Fibroblast of lung (primary cell): ENCODE measurements at regions not wholly inside any gene's neighbourhood (a gene's known extent, or its start where the extent isn't known, plus 50 kb on each side); places are given as distances from the start of the nearest gene placed in this dataset.

ENCODE experiments used
- DNase-seq, 2 donors: peaks; one replicate each; pipeline versions ENCODE4 v3.0.0 to v3.0.0-alpha.2; 2010; ENCODE audit warnings: low read depth in 2 of 2
- H2AFZ ChIP-seq: 2 replicates; pipeline ENCODE4 v1.5.1; 2012; ENCODE audit warnings: low read length, control low read depth, inconsistent platforms
- H3K27ac ChIP-seq: 2 replicates; pipeline ENCODE4 v1.5.1; 2011; ENCODE audit warnings: low read length, control low read depth; ENCODE audit not compliant: insufficient read depth
- H3K27me3 ChIP-seq: 2 replicates; pipeline ENCODE4 v1.5.1; 2011; ENCODE audit warnings: mild to moderate bottlenecking, low read length; ENCODE audit not compliant: control insufficient read depth, insufficient read depth
- H3K36me3 ChIP-seq: 2 replicates; pipeline ENCODE4 v1.5.1; 2011; ENCODE audit warnings: low read length; ENCODE audit not compliant: control insufficient read depth, insufficient read depth
- H3K4me1 ChIP-seq: 2 replicates; pipeline ENCODE4 v1.5.1; 2011; ENCODE audit warnings: low read length; ENCODE audit not compliant: control insufficient read depth, insufficient read depth; ENCODE audit errors: extremely low read depth
- H3K4me2 ChIP-seq: 2 replicates; pipeline ENCODE4 v1.5.1; 2011; ENCODE audit warnings: low read length, control low read depth; ENCODE audit not compliant: insufficient read depth; ENCODE audit errors: extremely low read depth
- H3K4me3 ChIP-seq, 4 experiments: fragments of 200-600 bp in 1 of 4; sonication (generic) in 1 of 4; replicated peaks in 1 of 4; 2 replicates each; pipeline ENCODE4 v1.5.1; 2011 to 2016; ENCODE audit warnings: low read length in 4 of 4, low read depth in 3 of 4, mild to moderate bottlenecking in 3 of 4, control low read depth in 2 of 4, inconsistent platforms in 1 of 4, mixed read lengths in 1 of 4; ENCODE audit not compliant: insufficient read depth in 1 of 4; ENCODE audit errors: control extremely low read depth in 1 of 4
- H3K79me2 ChIP-seq: 2 replicates; pipeline ENCODE4 v1.5.1; 2012; ENCODE audit warnings: mild to moderate bottlenecking, low read length, inconsistent platforms; ENCODE audit not compliant: control insufficient read depth, insufficient read depth
- H3K9ac ChIP-seq: 2 replicates; pipeline ENCODE4 v1.5.1; 2011; ENCODE audit warnings: mild to moderate bottlenecking, low read length, control low read depth; ENCODE audit not compliant: insufficient read depth
- H3K9me3 ChIP-seq: 2 replicates; pipeline ENCODE4 v1.5.1; 2012; ENCODE audit warnings: low read depth, low read length; ENCODE audit not compliant: control insufficient read depth, insufficient read depth
- H4K20me1 ChIP-seq: 2 replicates; pipeline ENCODE4 v1.5.1; 2011; ENCODE audit warnings: low read length; ENCODE audit not compliant: control insufficient read depth, insufficient read depth; ENCODE audit errors: extremely low read depth
- EZH2 ChIP-seq: IDR thresholded peaks from 2 replicates; pipeline ENCODE4 v1.5.1; 2012; ENCODE audit warnings: low read length, control low read depth, mild to moderate bottlenecking; ENCODE audit errors: missing control alignments
- TF ChIP-seq, protein P1 (sequence below), 2 donors: IDR thresholded peaks in 1 of 2; conservative IDR thresholded peaks in 1 of 2; 1 replicate in 1 of 2; 2 replicates in 1 of 2; pipeline ENCODE4 v1.5.1; 2011 to 2012; ENCODE audit warnings: low read length in 2 of 2, control low read depth in 1 of 2, inconsistent platforms in 1 of 2, low read depth in 1 of 2, mild to moderate bottlenecking in 1 of 2

DNA sequence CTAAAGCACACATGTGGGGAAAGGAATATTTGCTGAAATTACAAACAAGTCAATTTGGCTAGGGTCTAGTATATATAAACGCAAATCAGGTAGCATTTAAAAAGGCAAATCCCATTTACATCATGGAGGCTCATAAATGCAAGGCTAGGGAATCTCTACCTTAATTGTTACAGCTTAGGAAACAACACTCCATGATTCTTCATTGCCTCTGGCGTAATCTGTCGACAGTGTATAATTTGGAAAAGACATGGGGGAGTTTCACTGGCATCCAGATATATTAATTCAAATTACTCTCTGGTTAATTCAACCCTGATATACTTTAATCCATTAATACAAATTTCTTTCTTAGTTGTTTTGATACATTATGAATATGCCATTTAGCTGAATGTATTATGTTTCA is 1630.2 kb upstream of the FLRT2 start:
- Histone ChIP-seq H3K4me1 (no peaks in the 10 kb centered on the region), H3K9ac (no peak overlapping the region), H3K4me2 (no peak overlapping the region), H3K27ac (no peak overlapping the region), H3K4me3 (no peak overlapping the region), H2AFZ (no peak overlapping the region), H3K9me3 (no peaks in the 10 kb centered on the region), H3K79me2 (no peaks in the 10 kb centered on the region), H3K36me3 (no peaks in the 10 kb centered on the region), H4K20me1 (no peaks in the 10 kb centered on the region), H3K27me3 (no peaks in the 10 kb centered on the region)
- no peak for DNase-seq
- no peak for TF ChIP-seq EZH2

DNA sequence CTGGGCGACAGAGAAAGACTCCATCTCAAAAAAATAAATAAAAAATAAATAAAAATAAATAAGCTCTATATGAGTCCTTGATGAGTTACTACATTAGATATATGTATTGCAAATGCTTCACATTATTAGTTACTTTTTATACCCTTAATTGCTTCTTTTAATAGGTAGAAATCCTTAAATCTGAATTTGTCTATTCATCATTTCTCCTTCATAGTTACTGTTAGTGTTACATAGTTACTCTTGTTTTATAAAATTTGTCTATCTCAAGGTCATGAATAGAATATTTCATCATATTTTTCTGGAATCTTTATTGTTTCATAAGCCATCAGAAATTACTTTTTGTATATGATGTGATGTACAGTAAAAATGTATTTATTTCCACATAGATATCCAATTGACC is 1624.8 kb upstream of the FLRT2 start:
- Histone ChIP-seq H3K27me3 (no peaks in the 10 kb centered on the region), H3K9me3 (no peaks in the 10 kb centered on the region), H3K27ac (no peak overlapping the region), H3K36me3 (no peaks in the 10 kb centered on the region), H4K20me1 (no peaks in the 10 kb centered on the region), H3K4me1 (no peaks in the 10 kb centered on the region), H3K4me3 (no peak overlapping the region), H2AFZ (no peak overlapping the region), H3K9ac (no peak overlapping the region), H3K79me2 (no peaks in the 10 kb centered on the region), H3K4me2 (no peak overlapping the region)
- no peak for DNase-seq
- TF ChIP-seq, protein P1, sequence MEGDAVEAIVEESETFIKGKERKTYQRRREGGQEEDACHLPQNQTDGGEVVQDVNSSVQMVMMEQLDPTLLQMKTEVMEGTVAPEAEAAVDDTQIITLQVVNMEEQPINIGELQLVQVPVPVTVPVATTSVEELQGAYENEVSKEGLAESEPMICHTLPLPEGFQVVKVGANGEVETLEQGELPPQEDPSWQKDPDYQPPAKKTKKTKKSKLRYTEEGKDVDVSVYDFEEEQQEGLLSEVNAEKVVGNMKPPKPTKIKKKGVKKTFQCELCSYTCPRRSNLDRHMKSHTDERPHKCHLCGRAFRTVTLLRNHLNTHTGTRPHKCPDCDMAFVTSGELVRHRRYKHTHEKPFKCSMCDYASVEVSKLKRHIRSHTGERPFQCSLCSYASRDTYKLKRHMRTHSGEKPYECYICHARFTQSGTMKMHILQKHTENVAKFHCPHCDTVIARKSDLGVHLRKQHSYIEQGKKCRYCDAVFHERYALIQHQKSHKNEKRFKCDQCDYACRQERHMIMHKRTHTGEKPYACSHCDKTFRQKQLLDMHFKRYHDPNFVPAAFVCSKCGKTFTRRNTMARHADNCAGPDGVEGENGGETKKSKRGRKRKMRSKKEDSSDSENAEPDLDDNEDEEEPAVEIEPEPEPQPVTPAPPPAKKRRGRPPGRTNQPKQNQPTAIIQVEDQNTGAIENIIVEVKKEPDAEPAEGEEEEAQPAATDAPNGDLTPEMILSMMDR (conservative IDR thresholded peaks at IDR 0.05 in 1 of 2, IDR thresholded peaks at IDR 0.05 in 1 of 2; ENCODE audit: low read depth in 1 of 2, low read length in 2 of 2) = no peak
- TF ChIP-seq EZH2 = no peak

DNA sequence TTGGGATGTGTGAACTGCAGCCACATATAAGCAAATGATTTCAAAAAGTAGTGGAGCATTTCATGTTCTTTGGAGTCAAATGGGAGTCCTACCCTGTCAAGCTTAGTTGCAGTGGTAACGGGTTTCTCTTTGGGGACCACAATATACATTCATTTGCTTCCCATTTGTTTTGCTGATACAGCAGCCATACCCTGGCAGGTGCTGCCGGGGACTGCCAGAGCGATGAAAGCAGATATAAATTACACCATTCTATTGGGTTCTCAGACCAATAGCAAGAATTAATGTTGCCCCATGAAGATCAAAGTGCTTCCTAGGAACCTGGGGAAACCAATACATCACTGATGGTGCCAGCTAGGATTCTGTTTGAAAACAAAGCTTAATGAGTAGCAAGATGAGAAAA is 1621.5 kb upstream of the FLRT2 start:
- Histone ChIP-seq H3K36me3 (no peaks in the 10 kb centered on the region), H3K4me1 (no peaks in the 10 kb centered on the region), H3K4me2 (no peak overlapping the region), H3K27ac (no peak overlapping the region), H4K20me1 (no peaks in the 10 kb centered on the region), H3K9me3 (no peaks in the 10 kb centered on the region), H3K9ac (no peak overlapping the region), H3K4me3 (no peak overlapping the region), H3K79me2 (no peaks in the 10 kb centered on the region), H2AFZ (no peak overlapping the region), H3K27me3 (no peaks in the 10 kb centered on the region)
- TF ChIP-seq EZH2 = no peak
- TF ChIP-seq, protein P1 (conservative IDR thresholded peaks at IDR 0.05 in 1 of 2, IDR thresholded peaks at IDR 0.05 in 1 of 2; ENCODE audit: low read depth in 1 of 2, low read length in 2 of 2) = no peak
- no peak for DNase-seq
